GM21529 (cell line): ENCODE measurements at regions not wholly inside any gene's neighbourhood (a gene's known extent, or its start where the extent isn't known, plus 50 kb on each side); places are given as distances from the start of the nearest gene placed in this dataset.
A peak's percentile ranks its signal among the peaks of the same experiment; 100 is the strongest.

Experiments
- ATAC-seq: cut with Tn5 transposase; IDR thresholded peaks from one replicate; pipeline ENCODE4 v1.9.1; 2021; ENCODE audit not compliant: unreplicated experiment

DNA sequence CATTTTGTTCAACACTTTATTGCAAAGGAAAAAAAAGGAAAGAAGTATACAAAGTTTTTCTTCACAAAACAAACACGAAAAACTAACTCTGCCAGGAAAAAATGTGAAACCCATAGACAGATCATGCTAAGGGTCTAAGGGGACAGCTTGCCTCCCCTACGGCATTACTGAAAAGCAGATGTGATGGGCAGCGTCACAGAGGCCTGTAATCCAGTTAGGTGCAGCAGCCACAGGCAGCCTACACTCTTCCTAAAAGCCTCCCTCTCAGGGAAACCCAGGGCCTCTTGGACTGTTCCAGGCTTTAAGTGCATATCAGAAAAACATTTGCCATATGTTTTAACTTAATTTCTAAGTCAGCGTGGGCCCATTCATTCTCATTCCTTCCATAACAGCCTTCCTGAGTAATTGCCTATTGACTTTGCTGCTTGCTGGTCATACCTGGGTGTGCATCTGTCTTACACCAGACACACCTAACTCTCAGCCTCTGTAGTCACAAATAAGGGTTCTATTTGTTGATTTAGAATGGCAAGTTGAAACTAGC lies 135.7 kb upstream of the SERP2 start:
- ATAC-seq, result no peak

- ATAC-seq, result no peak
These were observed 132.9 kb upstream of the SERP2 start for GRCh38 chr13:44240611-44241145.

- ATAC-seq, result no peak
These were observed 132.0 kb upstream of the SERP2 start for GRCh38 chr13:44241638-44242037.

DNA sequence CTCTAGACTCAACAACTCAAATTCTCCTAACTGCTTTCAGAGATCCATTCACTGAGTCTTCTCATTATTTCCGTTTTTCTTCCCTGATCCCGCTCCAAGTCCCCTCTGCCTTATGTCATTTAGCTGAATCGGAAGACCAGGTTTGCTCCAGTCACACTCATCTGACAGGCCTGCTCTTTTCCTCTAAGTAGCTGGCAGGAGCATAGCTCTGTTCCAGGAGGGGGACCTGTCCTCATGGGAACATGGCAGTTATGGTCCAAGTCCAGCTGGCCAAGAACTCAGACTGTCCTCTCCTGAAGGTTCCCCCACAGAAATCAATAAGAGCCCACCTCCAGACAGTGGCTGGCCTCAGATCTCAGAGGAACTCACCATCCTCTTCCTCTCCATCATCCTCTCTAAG lies 130.9 kb upstream of the SERP2 start:
- no peak for ATAC-seq

GRCh38 chr13:44243198-44243857 lies 130.3 kb upstream of the SERP2 start:
- ATAC-seq, result peak; percentile 55

DNA sequence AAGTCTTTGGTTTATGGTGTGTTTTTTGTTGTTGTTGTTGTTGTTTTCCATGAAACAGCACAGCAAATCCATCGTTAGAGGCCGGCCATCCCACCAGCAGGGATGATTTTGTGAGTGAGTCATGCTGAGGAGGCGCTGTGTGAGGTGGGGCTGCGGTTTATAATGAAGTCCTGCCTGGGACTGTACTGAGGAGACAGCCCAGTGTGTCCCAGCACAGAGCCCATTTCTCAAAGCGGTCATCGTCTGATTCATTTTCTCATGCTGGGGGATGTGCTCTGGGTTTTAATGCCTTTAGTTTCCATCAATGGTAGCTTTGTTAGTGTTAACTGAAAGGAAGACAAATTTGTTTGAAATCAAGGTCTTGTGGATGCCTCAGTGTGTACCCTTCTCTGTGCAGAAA lies 129.3 kb upstream of the SERP2 start:
- ATAC-seq, result no peak

- ATAC-seq, result no peak
These were observed 124.2 kb upstream of the SERP2 start for GRCh38 chr13:44249431-44249836.

- ATAC-seq, result no peak
These were observed 120.7 kb upstream of the SERP2 start for GRCh38 chr13:44252938-44253337.

GRCh38 chr13:44255771-44256364 lies 117.8 kb upstream of the SERP2 start:
- ATAC-seq, result no peak

DNA sequence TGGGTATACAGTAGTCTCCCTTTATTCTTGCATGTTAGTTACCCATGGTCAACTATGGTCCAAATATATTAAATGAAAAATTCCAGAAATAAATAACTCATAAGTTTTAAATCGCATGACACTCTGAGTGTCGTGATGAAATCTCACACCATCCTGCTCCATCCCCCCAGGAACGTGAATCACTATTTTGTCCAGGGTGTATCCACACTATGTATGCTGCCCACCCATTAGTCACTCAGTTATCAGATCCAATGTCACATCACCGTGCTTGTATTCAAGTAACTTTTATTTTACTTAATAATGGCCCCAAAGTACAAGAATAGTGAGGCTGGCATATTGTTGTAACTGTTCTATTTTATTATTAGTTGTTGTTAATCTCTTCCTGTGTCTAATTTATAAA lies 115.8 kb upstream of the SERP2 start:
- no peak for ATAC-seq

- ATAC-seq, result peak; percentile 70
These were observed 114.3 kb upstream of the SERP2 start for GRCh38 chr13:44259045-44260027.

GRCh38 chr13:44260336-44260735 lies 113.3 kb upstream of the SERP2 start:
- no peak for ATAC-seq

- ATAC-seq, result no peak
These were observed 109.6 kb upstream of the SERP2 start for GRCh38 chr13:44263751-44264620.

DNA sequence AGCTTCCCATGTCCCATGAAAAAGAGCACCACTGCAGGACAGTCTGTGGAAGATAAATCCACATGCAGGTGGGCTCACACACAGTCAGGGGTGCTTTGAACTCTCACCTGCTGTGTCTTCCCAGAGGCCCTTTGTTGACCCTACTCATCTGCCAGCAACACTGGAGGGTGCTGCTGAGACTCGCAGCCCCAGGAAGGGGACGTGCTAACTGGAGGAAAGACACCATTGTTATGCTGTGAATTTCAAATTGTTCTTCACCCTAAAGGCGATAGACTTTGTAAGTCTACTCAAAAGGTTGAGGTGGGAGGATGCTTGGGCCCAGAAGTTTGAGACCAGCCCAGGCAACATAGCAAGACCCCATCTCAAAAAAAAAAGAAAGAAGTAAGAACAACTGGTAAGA lies 107.3 kb upstream of the SERP2 start:
- no peak for ATAC-seq

GRCh38 chr13:44266772-44267171 lies 106.9 kb upstream of the SERP2 start:
- ATAC-seq, result no peak

DNA sequence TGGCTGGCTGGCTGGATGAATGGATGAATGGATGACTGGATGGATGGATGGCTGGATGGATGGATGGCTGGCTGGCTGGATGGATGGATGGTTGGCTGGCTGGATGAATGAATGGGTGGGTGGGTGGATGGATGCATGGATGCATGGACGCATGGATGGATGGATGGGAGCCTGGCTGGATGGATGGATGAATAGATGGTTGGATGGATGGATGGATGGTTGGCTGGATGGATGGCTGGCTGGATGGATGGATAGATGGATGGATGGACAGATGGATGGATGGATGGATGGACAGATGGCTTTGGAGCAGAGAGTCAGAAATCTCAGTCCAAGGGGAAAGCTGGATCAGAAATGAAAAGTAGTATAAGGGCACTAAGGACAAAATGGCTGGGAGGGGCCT lies 106.4 kb upstream of the SERP2 start:
- ATAC-seq, result no peak

GRCh38 chr13:44267980-44268379 lies 105.6 kb upstream of the SERP2 start:
- ATAC-seq, result no peak

DNA sequence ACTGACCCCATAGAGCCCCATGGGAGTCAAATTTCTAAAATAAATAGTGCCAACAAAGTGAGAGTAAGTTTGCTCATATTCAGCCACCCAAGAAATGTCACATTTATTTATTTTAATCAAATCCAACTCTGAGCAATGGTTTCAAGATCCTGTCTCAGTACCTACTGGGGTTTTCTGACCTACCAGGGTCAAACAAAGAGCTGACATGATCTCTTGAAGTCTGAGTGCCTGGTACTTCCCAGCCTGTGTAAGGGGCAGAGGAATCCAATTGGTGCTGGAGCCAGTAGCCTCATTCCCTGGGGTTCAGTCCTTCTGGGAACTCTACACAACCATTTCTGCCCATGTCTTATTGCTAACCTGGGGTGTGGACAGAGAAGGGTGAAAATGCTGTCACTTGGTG lies 104.6 kb upstream of the SERP2 start:
- ATAC-seq, result no peak

GRCh38 chr13:44270150-44270549 lies 103.5 kb upstream of the SERP2 start:
- ATAC-seq, result no peak

DNA sequence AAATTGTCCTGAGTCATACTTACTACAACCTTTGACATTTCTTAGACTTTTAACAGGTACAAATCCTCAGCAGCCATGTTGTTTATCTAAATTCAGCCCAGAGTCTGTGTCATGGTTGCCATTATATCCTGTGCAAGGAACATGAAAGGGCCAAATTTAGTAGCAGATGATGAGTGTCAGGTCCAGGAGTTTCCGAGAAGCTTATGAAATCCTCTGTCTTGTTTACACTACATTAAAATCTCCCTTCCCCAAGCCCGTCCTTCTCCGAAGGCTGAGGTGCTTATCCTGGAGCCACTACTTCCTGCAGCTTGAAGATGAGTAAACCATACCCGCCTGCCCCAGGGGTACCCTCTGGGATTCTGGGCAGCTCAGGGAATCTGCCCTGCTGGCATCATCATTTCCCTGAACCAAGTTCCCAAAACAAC lies 102.6 kb upstream of the SERP2 start:
- no peak for ATAC-seq
